ENCODE measurements at regions not wholly inside any gene's neighbourhood (a gene's known extent, or its start where the extent isn't known, plus 50 kb on each side); places are given as distances from the start of the nearest gene placed in this dataset.
"Not testable (repeated sequence)": the region's sequence is repeated elsewhere in the genome, so short reads cannot be mapped to it uniquely, and the experiment has no call there.

DNA sequence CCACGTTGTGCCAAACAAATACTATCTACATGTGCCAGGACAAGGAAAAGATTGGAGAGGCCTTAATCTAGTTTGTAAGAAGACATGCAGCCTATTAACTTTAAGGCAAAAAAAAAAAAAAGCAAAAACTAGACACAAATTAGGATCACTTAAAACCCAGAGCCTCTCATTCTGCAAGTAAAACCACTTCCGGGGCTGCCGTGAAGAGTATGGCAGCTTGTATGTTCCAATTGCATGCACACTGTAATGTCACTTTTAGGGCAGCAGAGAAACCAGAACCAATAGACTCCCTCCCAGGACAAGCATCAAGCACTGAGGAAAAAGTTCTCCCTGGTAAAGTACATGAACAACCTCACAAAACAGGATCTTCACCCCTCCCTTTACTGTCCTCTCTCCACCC is 70.6 kb downstream of the RSL24D1 start:
- no peak for DNase-seq

GRCh38 chr15:55124616-55125015 is 72.1 kb downstream of the RSL24D1 start:
- no peak for DNase-seq

DNA sequence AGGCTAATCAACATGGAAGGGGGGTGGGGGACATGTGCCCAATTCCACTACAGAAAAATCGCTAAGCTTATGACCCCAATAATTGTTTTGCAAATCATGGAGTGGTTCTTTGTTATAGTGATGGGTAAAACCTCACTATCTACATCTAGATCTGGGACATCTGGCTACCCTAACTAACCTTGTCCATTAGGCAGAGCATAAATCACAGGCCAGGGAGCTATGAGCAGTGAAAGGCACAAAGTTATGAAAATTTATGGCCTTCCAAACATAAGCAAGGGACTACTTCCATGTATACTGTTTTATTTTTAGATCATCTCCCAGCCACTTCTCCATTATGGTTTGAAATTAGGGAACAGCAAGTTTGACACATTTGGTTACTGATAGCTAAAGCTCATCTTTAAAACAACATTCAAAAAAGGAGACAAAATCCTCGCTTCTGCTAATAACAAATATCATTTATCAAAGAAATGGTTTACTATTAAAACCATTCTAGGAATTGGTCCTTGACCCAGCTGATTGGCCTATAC is 78.3 kb downstream of the RSL24D1 start:
- no peak for DNase-seq

GRCh38 chr15:55116636-55117035 is 80.1 kb downstream of the RSL24D1 start:
- no peak for DNase-seq

- DNase-seq, result no peak
Observed at GRCh38 chr15:55113736-55114135, 83.0 kb downstream of the RSL24D1 start.

DNA sequence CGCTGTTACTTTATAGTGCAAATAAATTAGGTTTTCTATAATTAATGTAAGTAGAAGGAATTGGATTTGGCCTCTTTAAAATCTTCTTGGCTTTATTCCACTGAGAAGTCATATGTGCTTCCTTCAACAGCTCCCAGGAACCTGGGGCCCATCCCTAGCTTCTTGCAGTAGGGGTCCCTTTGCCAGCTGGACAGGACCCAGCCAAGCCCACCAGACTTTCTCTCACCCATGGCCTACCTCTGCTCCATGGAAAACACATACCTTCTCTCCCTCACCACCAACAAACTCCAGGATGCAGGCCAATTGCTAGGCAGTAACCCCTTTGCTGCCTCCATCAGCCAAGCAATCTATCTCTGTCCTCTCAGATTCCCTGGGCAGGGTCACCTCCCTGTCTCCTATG is 84.0 kb downstream of the RSL24D1 start:
- DNase-seq, result no peak

GRCh38 chr15:55110446-55110845 is 86.3 kb downstream of the RSL24D1 start:
- DNase-seq, result no peak

DNA sequence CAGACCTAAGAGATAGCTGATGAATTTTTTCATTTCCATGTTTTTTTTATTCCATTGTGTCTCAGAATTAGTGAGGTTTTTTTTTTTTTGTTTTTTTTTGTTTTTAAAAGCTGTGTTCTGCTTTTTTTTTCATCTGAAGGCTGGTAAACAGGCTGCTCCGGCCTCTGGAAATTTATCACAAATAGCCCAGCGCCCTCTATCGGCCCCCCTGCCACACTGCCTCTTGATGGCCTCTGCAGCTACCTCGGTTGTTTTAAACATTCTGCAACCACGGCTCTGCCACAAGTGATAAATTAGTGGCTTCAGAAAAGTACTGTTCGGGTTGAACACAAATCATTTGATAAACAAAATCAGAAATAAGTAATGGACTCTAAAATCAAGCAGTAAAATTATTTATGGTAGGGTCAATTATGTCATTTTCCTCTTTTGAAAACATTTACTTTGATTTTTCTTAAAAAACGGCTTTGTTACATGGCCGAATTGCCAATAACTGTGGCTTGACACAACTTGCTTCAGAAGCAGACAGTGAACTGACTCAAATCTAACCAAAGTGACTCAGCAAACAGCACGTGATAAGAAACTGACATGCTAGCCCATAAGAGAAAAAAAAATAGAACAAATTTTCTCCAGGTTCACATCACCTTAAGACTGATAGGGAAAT is 87.8 kb downstream of the RSL24D1 start:
- DNase-seq, result peak; percentile 30

DNA sequence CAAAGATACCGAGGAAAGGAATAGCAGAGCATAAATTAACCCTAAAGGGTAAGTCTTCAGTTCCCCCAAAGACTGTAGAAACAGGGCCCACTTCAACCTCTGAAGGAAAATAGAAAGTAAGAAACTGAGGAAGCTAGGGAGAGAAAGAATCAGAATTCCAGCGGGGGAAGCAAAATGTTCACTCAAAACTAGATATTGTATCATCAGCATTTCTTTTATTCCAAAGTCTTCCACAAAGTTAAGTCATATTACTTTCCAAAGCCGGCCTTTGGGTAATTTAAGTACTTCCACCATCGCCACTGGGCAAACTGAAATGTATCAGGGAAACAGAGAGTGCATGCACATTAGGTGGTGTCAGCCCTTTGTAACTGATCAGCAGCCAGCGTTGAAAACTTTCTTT is 88.3 kb downstream of the RSL24D1 start:
- DNase-seq, result no peak

DNA sequence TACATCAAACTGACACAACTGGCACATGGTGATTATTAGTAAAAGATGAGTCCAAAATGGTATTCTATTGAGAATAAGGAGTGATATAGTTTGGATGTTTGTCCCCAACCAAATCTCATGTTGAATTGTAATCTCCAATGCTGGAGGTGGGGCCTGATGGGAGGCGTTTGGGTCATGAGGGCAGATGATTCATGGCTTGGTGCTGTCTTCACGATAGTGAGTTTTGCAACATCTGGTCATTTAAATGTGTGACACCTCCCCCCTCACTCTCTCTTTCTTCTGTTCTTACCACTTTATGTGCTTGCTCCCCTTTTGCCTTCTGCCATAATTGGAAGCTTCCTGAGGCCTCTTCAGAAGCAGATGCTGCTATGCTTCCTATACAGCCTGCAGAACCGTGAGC is 90.6 kb downstream of the RSL24D1 start:
- DNase-seq, result no peak

GRCh38 chr15:55094136-55094535 is 102.6 kb downstream of the RSL24D1 start:
- DNase-seq, result no peak

DNA sequence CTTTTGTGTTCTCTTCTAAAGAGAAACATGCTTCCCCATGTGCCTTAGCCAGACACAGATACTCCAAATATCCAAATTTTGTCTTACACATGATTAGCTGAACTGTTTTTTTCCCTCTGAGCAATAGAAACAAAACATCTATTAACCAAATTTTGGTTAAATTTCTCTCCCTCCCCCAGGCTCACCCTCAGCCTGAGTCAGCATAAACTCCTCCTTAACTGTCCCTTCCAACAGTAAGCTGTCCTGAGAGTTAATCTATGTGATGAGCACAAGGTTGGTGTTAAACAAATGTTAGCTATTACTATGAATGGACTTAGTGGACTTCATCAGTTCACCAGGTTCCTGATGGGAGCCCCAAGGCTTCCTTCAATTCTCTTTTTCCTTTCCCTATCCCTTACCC is 108.5 kb downstream of the RSL24D1 start:
- DNase-seq, result no peak

GRCh38 chr15:55084673-55085072 is 112.1 kb downstream of the RSL24D1 start:
- no peak for DNase-seq

- no peak for DNase-seq
Observed at GRCh38 chr15:55084216-55084615, 112.5 kb downstream of the RSL24D1 start.

DNA sequence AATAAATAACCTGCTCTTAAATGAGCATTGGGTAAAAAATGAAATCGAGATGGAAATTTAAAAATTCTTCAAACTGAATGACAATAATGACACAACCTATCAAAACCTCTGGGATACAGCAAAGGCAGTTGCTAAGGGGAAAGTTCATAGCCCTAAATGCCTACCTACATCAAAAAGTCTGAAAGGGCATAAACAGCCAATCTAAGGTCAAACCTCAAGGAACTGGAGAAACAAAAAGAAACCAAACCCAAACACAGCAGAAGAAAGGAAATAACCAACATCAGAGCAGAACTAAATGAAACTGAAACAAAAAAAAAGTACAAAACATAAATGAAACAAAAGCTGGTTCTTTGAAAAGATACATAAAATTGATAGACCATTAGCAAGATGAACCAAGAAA is 119.7 kb downstream of the RSL24D1 start:
- not testable (repeated sequence) for DNase-seq

DNA sequence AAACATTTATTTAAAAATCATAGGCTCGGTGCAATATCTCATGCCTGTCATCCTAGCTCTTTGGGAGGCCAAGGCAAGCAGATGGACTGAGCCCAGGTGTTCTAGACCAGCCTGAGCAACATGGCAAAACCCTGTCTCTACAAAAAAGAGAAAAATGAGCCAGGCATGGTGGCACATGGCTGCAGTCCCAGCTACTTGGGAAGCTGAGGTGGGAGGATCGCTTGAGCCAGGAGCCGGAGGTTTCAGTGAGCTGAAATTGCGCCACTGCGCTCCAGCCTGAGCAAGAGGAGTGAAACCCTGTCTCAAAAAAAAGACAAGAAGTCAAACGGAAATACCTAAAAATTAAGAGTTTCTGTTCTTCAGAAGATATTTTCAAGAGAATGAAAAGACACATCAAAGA is 122.3 kb downstream of the RSL24D1 start:
- no peak for DNase-seq

DNA sequence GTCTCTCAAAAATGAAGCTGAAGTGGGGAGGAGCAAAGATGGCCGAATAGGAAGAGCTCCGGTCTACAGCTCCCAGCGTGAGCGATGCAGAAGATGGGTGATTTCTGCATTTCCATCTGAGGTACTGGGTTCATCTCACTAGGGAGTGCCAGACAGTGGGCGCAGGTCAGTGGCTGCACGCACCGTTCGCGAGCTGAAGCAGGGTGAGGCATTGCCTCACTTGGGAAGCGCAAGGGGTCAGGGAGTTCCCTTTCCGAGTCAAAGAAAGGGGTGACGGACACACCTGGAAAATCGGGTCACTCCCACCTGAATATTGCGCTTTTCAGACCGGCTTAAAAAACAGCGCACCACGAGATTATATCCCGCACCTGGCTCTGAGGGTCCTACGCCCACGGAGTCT is 132.8 kb downstream of the RSL24D1 start:
- DNase-seq, result not testable (repeated sequence)

DNA sequence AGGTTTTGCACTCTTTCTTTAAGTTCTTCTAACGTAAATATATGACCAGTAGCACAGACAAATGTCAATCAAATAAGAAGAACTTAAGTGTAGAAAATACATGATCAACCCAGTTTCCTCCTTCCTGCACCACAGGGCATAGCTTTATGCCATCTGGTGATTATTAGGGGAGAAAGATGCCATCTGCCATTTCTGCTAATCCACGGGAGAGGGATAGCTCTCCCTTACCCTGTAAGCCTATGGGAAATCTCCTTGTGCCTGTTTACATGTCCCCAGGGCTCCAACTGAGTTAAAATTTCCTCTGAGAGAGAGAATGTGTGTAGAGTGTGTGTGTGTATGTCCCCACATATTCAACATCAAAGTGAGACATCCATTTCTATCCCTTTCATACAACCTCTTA is 135.9 kb downstream of the RSL24D1 start:
- no peak for DNase-seq

DNA sequence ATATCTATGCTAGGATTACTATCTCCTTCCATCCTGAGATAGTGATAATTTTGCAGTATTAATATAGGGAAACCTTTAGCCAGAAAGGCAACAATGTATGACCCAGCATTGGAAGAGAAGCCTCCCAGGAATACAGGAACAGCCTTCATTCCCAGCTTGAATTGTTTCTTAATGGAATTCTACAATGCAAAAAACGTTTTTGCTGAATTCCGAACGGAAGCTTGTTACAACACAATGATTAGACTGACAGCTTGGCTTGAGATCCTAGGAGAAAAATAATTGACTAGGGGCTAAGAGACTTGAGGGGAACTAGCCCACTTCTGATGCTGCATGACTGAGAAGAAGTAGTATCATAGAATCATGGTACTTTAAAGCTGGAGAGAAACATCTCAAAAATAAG is 140.2 kb downstream of the RSL24D1 start:
- no peak for DNase-seq

DNA sequence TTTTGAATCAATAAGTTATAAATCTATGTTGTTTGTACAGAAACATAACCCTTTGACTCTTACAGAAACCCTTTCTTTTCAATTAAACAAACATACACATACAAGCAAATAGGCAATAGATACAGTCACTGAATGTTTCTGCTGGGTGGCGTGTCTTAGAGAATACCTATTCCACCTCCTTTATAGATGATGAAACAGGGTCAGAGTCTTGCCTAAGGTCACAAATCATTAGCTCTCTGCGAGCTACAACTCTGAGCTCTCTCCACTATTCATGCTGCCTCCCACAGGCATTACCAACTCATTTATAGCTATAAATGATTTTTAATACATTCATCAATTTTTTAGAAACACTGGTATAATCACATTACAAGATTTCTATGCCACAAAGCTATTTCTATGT is 152.6 kb downstream of the RSL24D1 start:
- DNase-seq, result no peak

- no peak for DNase-seq
Observed at GRCh38 chr15:55037071-55037470, 159.7 kb downstream of the RSL24D1 start.

GRCh38 chr15:55035749-55036148 is 161.0 kb downstream of the RSL24D1 start:
- DNase-seq, result no peak

GRCh38 chr15:55033574-55033973 is 163.2 kb downstream of the RSL24D1 start:
- no peak for DNase-seq

GRCh38 chr15:55031727-55032126 is 165.0 kb downstream of the RSL24D1 start:
- DNase-seq, result no peak

DNA sequence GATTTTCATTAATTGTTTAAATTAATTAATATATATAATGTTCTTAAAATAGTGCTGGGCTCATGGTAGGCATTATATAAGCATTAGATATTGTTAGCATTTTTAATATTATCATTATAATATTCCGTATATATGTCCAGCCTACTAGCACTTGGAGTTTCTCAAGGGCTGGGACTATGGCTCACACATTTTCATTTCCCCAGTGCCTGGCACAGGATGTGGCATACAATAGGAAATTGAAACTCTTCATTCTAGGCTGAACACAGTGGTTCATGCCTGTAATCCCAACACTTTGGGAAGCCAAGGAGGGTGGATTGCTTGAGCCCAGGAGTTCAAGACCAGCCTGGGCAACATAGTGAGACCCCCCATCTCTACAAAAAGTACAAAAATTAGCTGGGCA is 170.4 kb downstream of the RSL24D1 start:
- DNase-seq, result no peak

All from CD4-positive, alpha-beta T cell treated with Interleukin-4 for 4 hours (primary cell).